ENCODE measurements at regions not wholly inside any gene's neighbourhood (a gene's known extent, or its start where the extent isn't known, plus 50 kb on each side); places are given as distances from the start of the nearest gene placed in this dataset.

DNA sequence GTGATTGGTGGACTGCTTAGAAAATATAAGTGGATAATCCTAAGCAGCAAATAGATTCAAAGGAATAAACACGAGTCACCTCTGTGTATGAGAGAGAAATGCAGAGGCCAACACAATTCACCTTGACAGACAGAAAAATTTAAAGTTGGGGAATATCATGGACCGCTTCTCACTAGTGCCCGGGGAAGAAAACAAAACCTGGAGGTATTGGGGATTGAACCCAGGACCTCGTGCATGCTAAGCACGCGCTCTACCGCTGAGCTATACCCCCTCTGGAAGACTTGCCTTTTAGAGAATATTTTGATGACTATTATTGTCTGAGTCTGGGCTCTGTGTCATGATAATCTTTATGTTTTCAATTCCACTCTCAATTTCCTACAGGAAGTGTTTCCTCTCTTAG lies 111.9 kb downstream of the TRIM27 start:
- H3K27ac ChIP-seq: no peak overlapping the region
- DNase-seq (no peak), ATAC-seq (no peak)
- 2% methylated on average over 7 of the region's 7 CpGs for WGBS (ENCODE audit: insufficient coverage, low coverage, low lambda C conversion rate, missing lambda C conversion rate)
- TF ChIP-seq, protein P1, sequence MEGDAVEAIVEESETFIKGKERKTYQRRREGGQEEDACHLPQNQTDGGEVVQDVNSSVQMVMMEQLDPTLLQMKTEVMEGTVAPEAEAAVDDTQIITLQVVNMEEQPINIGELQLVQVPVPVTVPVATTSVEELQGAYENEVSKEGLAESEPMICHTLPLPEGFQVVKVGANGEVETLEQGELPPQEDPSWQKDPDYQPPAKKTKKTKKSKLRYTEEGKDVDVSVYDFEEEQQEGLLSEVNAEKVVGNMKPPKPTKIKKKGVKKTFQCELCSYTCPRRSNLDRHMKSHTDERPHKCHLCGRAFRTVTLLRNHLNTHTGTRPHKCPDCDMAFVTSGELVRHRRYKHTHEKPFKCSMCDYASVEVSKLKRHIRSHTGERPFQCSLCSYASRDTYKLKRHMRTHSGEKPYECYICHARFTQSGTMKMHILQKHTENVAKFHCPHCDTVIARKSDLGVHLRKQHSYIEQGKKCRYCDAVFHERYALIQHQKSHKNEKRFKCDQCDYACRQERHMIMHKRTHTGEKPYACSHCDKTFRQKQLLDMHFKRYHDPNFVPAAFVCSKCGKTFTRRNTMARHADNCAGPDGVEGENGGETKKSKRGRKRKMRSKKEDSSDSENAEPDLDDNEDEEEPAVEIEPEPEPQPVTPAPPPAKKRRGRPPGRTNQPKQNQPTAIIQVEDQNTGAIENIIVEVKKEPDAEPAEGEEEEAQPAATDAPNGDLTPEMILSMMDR (IDR thresholded peaks at IDR 0.05): no peak
- TF ChIP-seq POLR2A (IDR thresholded peaks at IDR 0.05): no peak
- intact Hi-C loops (cut with DNase I): no loop called here
- no peak overlapping the region for H3K4me3 ChIP-seq
- no peaks in the 10 kb centered on the region for H3K36me3 ChIP-seq
- H3K4me1 ChIP-seq: no peaks in the 10 kb centered on the region
- no peaks in the 10 kb centered on the region for H3K9me3 ChIP-seq
- peaks cover 5 to 54% of the 10 kb centered on the region in 2 donors for H3K27me3 ChIP-seq

DNA sequence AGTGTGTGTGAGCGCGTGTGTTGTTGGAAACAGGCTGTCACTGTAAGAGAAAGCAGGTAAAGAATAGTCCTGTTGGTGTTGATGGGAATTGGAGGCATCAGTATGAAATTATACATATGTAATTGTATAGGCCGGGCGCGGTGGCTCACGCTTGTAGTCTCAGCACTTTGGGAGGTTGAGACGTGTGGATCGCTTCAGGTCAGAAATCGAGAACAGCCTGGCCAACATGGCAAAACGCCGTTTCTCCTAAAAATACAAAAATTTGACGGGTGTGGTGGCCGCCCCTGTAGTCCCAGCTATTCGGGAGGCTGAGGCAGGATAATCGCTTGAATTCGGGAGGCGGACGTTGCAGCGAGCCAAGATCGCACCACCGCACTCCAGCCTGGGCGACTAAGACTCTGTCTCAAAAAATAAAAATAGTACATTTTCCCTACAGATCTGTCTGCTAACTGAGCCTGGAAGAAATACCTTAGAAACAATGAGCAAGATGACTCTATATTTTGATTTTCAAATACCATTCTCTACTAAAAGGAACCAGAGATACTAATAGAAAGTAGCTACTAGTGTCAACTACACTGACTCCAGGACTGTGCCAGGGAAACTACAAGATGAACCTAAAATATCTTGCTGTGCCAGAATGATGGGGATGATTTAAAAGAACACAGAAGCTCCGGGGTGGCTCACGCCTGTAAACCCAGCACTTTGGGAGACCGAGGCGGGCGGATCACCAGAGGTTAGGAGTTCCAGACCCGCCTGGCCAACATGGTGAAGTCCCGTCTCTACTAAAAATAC lies 110.8 kb downstream of the TRIM27 start:
- WGBS (ENCODE audit: insufficient coverage, low coverage, low lambda C conversion rate, missing lambda C conversion rate): 10% methylated on average over 27 of the region's 29 CpGs
- no peaks in the 10 kb centered on the region for H3K36me3 ChIP-seq
- peaks cover 5 to 53% of the 10 kb centered on the region in 2 donors for H3K27me3 ChIP-seq

DNA sequence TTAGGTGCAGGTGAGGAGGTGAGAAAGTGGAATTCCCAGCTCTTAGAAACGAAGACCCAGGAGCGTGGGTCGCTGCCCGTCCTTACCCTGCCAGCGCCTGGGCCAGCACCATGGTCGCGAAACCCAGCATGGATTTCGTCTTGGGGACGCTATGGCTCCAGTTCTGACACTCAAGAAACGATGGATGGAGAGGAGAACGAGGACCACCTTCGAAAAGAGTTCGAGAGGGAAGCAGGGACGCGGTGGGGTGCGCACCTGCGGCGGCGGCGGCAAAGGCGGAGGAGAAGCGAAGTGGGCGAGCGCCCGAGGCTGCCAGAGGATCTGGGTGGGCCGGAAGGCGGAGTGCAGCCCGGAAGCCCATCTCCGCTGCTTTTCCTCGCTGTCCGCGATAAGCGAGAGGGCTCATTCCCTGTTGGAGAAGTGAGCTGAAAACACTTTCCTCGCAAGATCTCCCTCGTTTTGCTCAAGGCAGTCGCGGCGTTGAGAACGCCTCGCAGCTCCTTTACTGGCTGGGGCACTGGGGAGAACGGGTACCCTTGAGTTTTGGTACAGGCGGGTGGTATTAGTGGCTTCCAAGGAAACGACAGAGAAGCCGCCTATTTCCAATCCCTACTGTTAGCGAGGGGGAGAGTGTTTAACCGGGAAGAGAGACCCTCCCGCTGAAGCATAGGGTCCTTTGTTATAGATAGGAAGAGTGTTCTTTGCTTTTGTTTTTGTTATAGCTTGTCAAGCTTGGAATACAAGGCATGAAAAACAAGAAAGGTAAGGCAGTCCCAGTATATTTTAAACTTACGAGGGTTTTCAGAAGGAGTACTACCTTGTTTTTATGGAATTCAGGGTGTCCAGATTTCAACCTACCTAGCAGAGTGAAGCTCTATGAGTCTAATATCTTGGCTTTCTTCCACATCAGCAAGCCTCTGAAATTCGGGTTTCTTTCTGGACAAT lies 109.5 kb downstream of the TRIM27 start:
- 5% methylated on average over 39 of the region's 49 CpGs for WGBS (ENCODE audit: insufficient coverage, low coverage, low lambda C conversion rate, missing lambda C conversion rate)
- no peak for DNase-seq
- TF ChIP-seq, protein P1 (IDR thresholded peaks at IDR 0.05): no peak
- TF ChIP-seq POLR2A (IDR thresholded peaks at IDR 0.05): no peak
- no peak overlapping the region for H3K4me3 ChIP-seq
- no peaks in the 10 kb centered on the region for H3K9me3 ChIP-seq
- H3K27ac ChIP-seq: no peak overlapping the region
- no peaks in the 10 kb centered on the region for H3K36me3 ChIP-seq
- no peak for ATAC-seq
- peaks cover 9 to 47% of the 10 kb centered on the region in 2 donors for H3K27me3 ChIP-seq
- H3K4me1 ChIP-seq: no peaks in the 10 kb centered on the region
- intact Hi-C loops (cut with DNase I): no loop called here

More for the DNA sequence above, 110.8 kb downstream of the TRIM27 start:
- Histone ChIP-seq H3K27ac (no peak overlapping the region), H3K9me3 (no peaks in the 10 kb centered on the region), H3K4me1 (no peaks in the 10 kb centered on the region), H3K4me3 (no peak overlapping the region)
- DNase-seq: no peak
- intact Hi-C loops (cut with DNase I): no loop called here
- ATAC-seq: no peak
- TF ChIP-seq, protein P1 (IDR thresholded peaks at IDR 0.05): no peak
- no peak for TF ChIP-seq POLR2A (IDR thresholded peaks at IDR 0.05)

DNA sequence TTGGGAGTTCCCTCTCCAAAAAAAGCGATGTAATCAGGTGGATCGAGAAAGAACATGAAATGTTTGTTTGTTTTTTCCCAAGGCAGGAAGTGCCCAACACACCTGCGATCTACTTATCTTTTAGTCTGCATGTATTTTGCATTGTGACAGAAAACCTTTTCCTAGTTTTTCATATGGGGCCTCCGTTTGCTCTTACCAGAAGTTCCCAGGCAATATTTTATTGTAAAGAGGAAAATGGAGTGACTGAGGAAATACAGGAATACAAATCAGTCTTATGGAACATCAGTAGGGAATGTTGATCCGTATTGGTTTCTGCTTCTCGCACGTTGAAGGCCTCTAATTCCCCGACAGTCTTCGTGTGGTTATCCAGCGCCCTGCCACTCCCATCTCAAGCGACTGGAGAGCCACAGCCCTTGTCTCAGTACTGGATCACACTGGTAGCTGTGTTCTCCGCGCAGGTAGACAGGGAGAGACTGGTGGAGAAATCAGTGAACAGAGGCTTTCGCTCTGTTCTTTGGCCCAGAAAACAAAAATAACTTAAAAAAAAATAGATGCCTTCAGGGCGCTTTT lies 107.4 kb downstream of the TRIM27 start:
- Histone ChIP-seq H3K9me3 (no peaks in the 10 kb centered on the region), H3K36me3 (no peaks in the 10 kb centered on the region), H3K27ac (no peak overlapping the region), H3K4me3 (no peak overlapping the region), H3K27me3 (peaks cover 4 to 42% of the 10 kb centered on the region in 2 donors), H3K4me1 (no peaks in the 10 kb centered on the region)
- no peak for ATAC-seq
- TF ChIP-seq, protein P1 (IDR thresholded peaks at IDR 0.05): no peak
- TF ChIP-seq POLR2A (IDR thresholded peaks at IDR 0.05): no peak
- DNase-seq: no peak
- 7% methylated on average over 15 of the region's 15 CpGs for WGBS (ENCODE audit: insufficient coverage, low coverage, low lambda C conversion rate, missing lambda C conversion rate)
- intact Hi-C loops (cut with DNase I): no loop called here

Data from right lobe of liver (tissue), 6 donors.